SU-DHL-6 (cell line): ENCODE measurements at regions not wholly inside any gene's neighbourhood (a gene's known extent, or its start where the extent isn't known, plus 50 kb on each side); places are given as distances from the start of the nearest gene placed in this dataset.
A peak's percentile ranks its signal among the peaks of the same experiment; 100 is the strongest.

Experiments
- H2AFZ ChIP-seq: fragments of 200-600 bp; sonication (generic); 2 replicates; pipeline ENCODE4 v1.6.1; 2014; ENCODE audit warnings: low read depth, mild to moderate bottlenecking, moderate library complexity, mixed read lengths, antibody characterized with exemption, low read length; ENCODE audit not compliant: severe bottlenecking
- H3F3A ChIP-seq: fragments of 200-600 bp; shearing (Covaris generic); 2 replicates; pipeline ENCODE4 v1.6.0; 2016; ENCODE audit warnings: antibody characterized with exemption, mild to moderate bottlenecking; ENCODE audit not compliant: insufficient read depth
- H3K27ac ChIP-seq: fragments of 200-600 bp; sonication (generic); 2 replicates; pipeline ENCODE4 v1.5.1; 2016; ENCODE audit warnings: low read depth, mild to moderate bottlenecking, low read length, moderate library complexity, mixed read lengths
- H3K27me3 ChIP-seq: fragments of 200-600 bp; sonication (generic), shearing (Covaris generic); 2 replicates; pipeline ENCODE4 v1.6.0; 2014; ENCODE audit warnings: mild to moderate bottlenecking, low read length
- H3K36me3 ChIP-seq: fragments of 200-600 bp; sonication (generic); 2 replicates; pipeline ENCODE4 v1.6.1; 2014; ENCODE audit warnings: mild to moderate bottlenecking, low read length, mixed read lengths
- H3K4me2 ChIP-seq: fragments of 300-600, 200-600 bp; shearing (Covaris generic), sonication (generic); 2 replicates; pipeline ENCODE4 v1.6.0; 2014; ENCODE audit warnings: low read length, low read depth, mild to moderate bottlenecking; ENCODE audit not compliant: poor library complexity, severe bottlenecking
- H3K4me3 ChIP-seq: fragments of 200-600 bp; sonication (generic); 2 replicates; pipeline ENCODE4 v1.5.1; 2014; ENCODE audit warnings: antibody characterized with exemption, low read length, mild to moderate bottlenecking, mixed read lengths; ENCODE audit not compliant: insufficient read depth, poor library complexity, severe bottlenecking
- H3K79me2 ChIP-seq: fragments of 200-600 bp; sonication (generic); 2 replicates; pipeline ENCODE4 v1.6.1; 2014; ENCODE audit warnings: mild to moderate bottlenecking, low read length, moderate library complexity; ENCODE audit not compliant: insufficient read depth
- H3K9ac ChIP-seq: fragments of 200-600 bp; sonication (generic); 2 replicates; pipeline ENCODE4 v1.7.0; 2014; ENCODE audit warnings: mild to moderate bottlenecking, low read length
- H3K9me2 ChIP-seq: fragments of 200-600 bp; sonication (generic); replicated peaks from 2 replicates; pipeline ENCODE4 v1.6.1; 2014; ENCODE audit warnings: low read length; ENCODE audit not compliant: insufficient read depth
- H3K9me3 ChIP-seq: fragments of 200-600 bp; sonication (generic); 2 replicates; pipeline ENCODE4 v1.6.1; 2014; ENCODE audit warnings: low read length, mixed read lengths; ENCODE audit not compliant: insufficient read depth
- H4K20me1 ChIP-seq: fragments of 200-600 bp; sonication (generic); 2 replicates; pipeline ENCODE4 v1.6.1; 2014; ENCODE audit warnings: low read depth, mild to moderate bottlenecking, antibody characterized with exemption, low read length, moderate library complexity, mixed read lengths
- CTCF ChIP-seq: fragments of 200-600 bp; sonication (generic); IDR thresholded peaks from one replicate; pipeline ENCODE4 v1.5.1; 2017; ENCODE audit warnings: antibody characterized with exemption, mild to moderate bottlenecking, low read length, moderate library complexity; ENCODE audit not compliant: insufficient read depth, poor library complexity, severe bottlenecking
- EZH2phosphoT487 ChIP-seq: fragments of 200-600 bp; sonication (generic), shearing (Covaris generic); conservative IDR thresholded peaks from 2 replicates; pipeline ENCODE4 v1.6.1; 2018; ENCODE audit warnings: mild to moderate bottlenecking, antibody characterized with exemption, low read length, moderate library complexity, mixed read lengths

GRCh38 chr1:36579039-36579438, 96.3 kb upstream of the CSF3R start:
- no peak overlapping the region for H3K27ac ChIP-seq
- H3K27me3 ChIP-seq = no peaks in the 10 kb centered on the region
- no peak overlapping the region for H3K9ac ChIP-seq
- H3K4me2 ChIP-seq = no peak overlapping the region
- TF ChIP-seq CTCF (no peak), EZH2phosphoT487 (no peak)
- no peak overlapping the region for H2AFZ ChIP-seq
- no peaks in the 10 kb centered on the region for H3K9me2 ChIP-seq
- no peak overlapping the region for H3K4me3 ChIP-seq
- H4K20me1 ChIP-seq = no peaks in the 10 kb centered on the region
- no peaks in the 10 kb centered on the region for H3K9me3 ChIP-seq
- H3K79me2 ChIP-seq = no peaks in the 10 kb centered on the region
- H3F3A ChIP-seq = no peaks in the 10 kb centered on the region
- no peaks in the 10 kb centered on the region for H3K36me3 ChIP-seq

- H2AFZ ChIP-seq = no peak overlapping the region
- no peak overlapping the region for H3K4me2 ChIP-seq
- no peak overlapping the region for H3K9ac ChIP-seq
Measured at GRCh38 chr1:36576551-36577110, 93.9 kb upstream of the CSF3R start.

GRCh38 chr1:36576118-36576517, 93.4 kb upstream of the CSF3R start:
- no peak overlapping the region for H3K9ac ChIP-seq
- H3K9me2 ChIP-seq = no peaks in the 10 kb centered on the region
- no peaks in the 10 kb centered on the region for H3F3A ChIP-seq
- H3K9me3 ChIP-seq = no peaks in the 10 kb centered on the region
- H3K27ac ChIP-seq = no peak overlapping the region
- no peak overlapping the region for H3K4me3 ChIP-seq
- no peak overlapping the region for H2AFZ ChIP-seq
- no peaks in the 10 kb centered on the region for H4K20me1 ChIP-seq
- no peak for TF ChIP-seq EZH2phosphoT487
- TF ChIP-seq CTCF = peak; percentile 81
- H3K27me3 ChIP-seq = no peaks in the 10 kb centered on the region
- H3K4me2 ChIP-seq = no peak overlapping the region
- H3K79me2 ChIP-seq = no peaks in the 10 kb centered on the region
- H3K36me3 ChIP-seq = no peaks in the 10 kb centered on the region

More at GRCh38 chr1:36576551-36577110, 93.9 kb upstream of the CSF3R start:
- Histone ChIP-seq H3K9me2 (no peaks in the 10 kb centered on the region), H3K27ac (no peak overlapping the region), H3F3A (no peaks in the 10 kb centered on the region), H3K9me3 (no peaks in the 10 kb centered on the region), H3K4me3 (no peak overlapping the region), H4K20me1 (no peaks in the 10 kb centered on the region), H3K36me3 (no peaks in the 10 kb centered on the region), H3K79me2 (no peaks in the 10 kb centered on the region), H3K27me3 (no peaks in the 10 kb centered on the region)
- no peak for TF ChIP-seq EZH2phosphoT487
- no peak for TF ChIP-seq CTCF
